ENCODE measurements at regions not wholly inside any gene's neighbourhood (a gene's known extent, or its start where the extent isn't known, plus 50 kb on each side); places are given as distances from the start of the nearest gene placed in this dataset.

DNA sequence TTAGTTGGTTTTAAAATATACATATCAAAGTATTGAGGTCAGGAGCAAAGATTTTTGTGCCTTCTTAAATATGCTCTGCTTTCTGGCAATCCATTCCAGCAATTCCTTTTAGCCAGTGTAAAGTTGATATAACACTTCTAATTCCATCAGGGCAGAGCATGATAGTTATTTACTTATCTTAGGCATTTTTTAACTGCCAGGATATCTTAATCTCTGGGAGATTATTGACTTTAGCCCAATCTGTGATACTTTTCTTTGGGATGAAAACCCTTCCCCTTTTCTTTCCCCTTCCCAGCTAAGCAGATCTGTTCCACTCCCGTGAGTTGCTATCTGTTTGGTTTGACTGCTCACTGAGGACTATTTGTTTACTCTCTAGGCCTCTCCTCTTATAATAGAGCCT, 168.7 kb upstream of the RSPO3 start:
- Histone ChIP-seq H2AFZ (ENCODE audit: low read length) (no peak overlapping the region), H3K4me2 (ENCODE audit: low read depth, low read length) (no peak overlapping the region), H3K27ac (ENCODE audit: low read length) (no peak overlapping the region), H3K27me3 (replicated peaks; ENCODE audit: insufficient read depth, low read length) (no peaks in the 10 kb centered on the region), H3F3A (ENCODE audit: insufficient read depth, low read length) (no peaks in the 10 kb centered on the region), H3K4me3 (ENCODE audit: low read length) (no peak overlapping the region), H3K79me2 (ENCODE audit: low read length) (no peaks in the 10 kb centered on the region), H3K9me3 (replicated peaks; ENCODE audit: insufficient read depth, low read length) (no peaks in the 10 kb centered on the region), H3K36me3 (replicated peaks; ENCODE audit: insufficient read depth, low read length) (no peaks in the 10 kb centered on the region), H3K9me2 (replicated peaks; ENCODE audit: insufficient read depth, low read length) (no peaks in the 10 kb centered on the region), H3K9ac (ENCODE audit: low read length) (no peak overlapping the region), H4K20me1 (ENCODE audit: insufficient read depth, low read length) (no peaks in the 10 kb centered on the region), H3K4me1 (ENCODE audit: low read length) (no peaks in the 10 kb centered on the region)
- no peak for DNase-seq
- no peak for TF ChIP-seq EZH2 (optimal IDR thresholded peaks at IDR 0.05; ENCODE audit: low read depth, low read length)
- TF ChIP-seq, protein P1, sequence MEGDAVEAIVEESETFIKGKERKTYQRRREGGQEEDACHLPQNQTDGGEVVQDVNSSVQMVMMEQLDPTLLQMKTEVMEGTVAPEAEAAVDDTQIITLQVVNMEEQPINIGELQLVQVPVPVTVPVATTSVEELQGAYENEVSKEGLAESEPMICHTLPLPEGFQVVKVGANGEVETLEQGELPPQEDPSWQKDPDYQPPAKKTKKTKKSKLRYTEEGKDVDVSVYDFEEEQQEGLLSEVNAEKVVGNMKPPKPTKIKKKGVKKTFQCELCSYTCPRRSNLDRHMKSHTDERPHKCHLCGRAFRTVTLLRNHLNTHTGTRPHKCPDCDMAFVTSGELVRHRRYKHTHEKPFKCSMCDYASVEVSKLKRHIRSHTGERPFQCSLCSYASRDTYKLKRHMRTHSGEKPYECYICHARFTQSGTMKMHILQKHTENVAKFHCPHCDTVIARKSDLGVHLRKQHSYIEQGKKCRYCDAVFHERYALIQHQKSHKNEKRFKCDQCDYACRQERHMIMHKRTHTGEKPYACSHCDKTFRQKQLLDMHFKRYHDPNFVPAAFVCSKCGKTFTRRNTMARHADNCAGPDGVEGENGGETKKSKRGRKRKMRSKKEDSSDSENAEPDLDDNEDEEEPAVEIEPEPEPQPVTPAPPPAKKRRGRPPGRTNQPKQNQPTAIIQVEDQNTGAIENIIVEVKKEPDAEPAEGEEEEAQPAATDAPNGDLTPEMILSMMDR (IDR thresholded peaks at IDR 0.05; ENCODE audit: low read length) = no peak
- TF ChIP-seq EZH2phosphoT487 (IDR thresholded peaks at IDR 0.05; ENCODE audit: low read length) = no peak

DNA sequence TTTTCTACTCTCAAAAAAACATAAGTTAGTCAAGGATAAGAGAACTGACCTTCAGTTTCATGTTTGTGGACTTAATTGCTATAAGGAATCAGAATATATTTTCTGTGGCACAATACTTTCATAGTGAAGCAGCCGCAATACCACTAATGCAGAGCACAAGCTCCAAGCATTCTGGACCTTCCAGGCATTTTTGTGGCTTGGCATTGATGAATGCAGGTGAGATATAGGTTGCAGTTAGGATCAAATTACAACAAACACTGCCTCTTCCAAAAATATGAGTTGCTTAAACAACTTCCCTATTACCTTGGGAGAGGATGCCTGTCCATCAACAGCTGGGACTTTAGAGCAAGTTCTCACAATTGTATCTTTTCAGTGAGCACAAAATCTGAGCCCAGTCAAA, 162.8 kb upstream of the RSPO3 start:
- TF ChIP-seq, protein P1 (IDR thresholded peaks at IDR 0.05; ENCODE audit: low read length) = no peak
- TF ChIP-seq EZH2phosphoT487 (IDR thresholded peaks at IDR 0.05; ENCODE audit: low read length) = no peak
- no peak for TF ChIP-seq EZH2 (optimal IDR thresholded peaks at IDR 0.05; ENCODE audit: low read depth, low read length)
- Histone ChIP-seq H3K27me3 (replicated peaks; ENCODE audit: insufficient read depth, low read length) (no peaks in the 10 kb centered on the region), H3K27ac (ENCODE audit: low read length) (no peak overlapping the region), H2AFZ (ENCODE audit: low read length) (no peak overlapping the region), H3K9me2 (replicated peaks; ENCODE audit: insufficient read depth, low read length) (no peaks in the 10 kb centered on the region), H3K4me2 (ENCODE audit: low read depth, low read length) (no peak overlapping the region), H3K36me3 (replicated peaks; ENCODE audit: insufficient read depth, low read length) (no peaks in the 10 kb centered on the region), H3K79me2 (ENCODE audit: low read length) (no peaks in the 10 kb centered on the region), H4K20me1 (ENCODE audit: insufficient read depth, low read length) (no peaks in the 10 kb centered on the region), H3K9ac (ENCODE audit: low read length) (no peak overlapping the region), H3F3A (ENCODE audit: insufficient read depth, low read length) (no peaks in the 10 kb centered on the region), H3K9me3 (replicated peaks; ENCODE audit: insufficient read depth, low read length) (no peaks in the 10 kb centered on the region), H3K4me3 (ENCODE audit: low read length) (no peak overlapping the region), H3K4me1 (ENCODE audit: low read length) (no peaks in the 10 kb centered on the region)
- no peak for DNase-seq

DNA sequence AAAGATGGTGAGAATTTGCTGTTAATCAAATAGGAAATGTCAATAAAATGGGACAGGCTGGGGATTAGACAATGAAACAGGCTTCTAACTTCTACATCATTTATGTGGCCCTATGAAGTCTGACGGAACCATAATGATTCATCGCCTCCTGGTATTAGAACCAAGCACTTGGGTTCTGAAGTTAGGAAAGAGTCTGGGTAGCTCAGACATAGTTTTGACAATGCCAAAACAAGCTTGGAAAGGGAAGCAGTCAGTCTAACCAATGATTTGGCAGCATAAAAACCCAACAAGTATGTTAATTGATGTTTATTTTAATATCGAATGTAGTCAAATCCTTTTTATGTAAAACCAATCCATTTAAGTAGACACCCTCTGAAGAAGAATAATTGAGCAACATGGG, 160.8 kb upstream of the RSPO3 start:
- no peak overlapping the region for H3K27ac ChIP-seq (ENCODE audit: low read length)
- TF ChIP-seq EZH2 (optimal IDR thresholded peaks at IDR 0.05; ENCODE audit: low read depth, low read length) = no peak
- no peaks in the 10 kb centered on the region for H4K20me1 ChIP-seq (ENCODE audit: insufficient read depth, low read length)
- H3K4me3 ChIP-seq (ENCODE audit: low read length) = no peak overlapping the region
- no peak for DNase-seq
- H2AFZ ChIP-seq (ENCODE audit: low read length) = no peak overlapping the region
- no peak overlapping the region for H3K4me2 ChIP-seq (ENCODE audit: low read depth, low read length)
- H3K9ac ChIP-seq (ENCODE audit: low read length) = no peak overlapping the region
- H3K9me2 ChIP-seq (replicated peaks; ENCODE audit: insufficient read depth, low read length) = no peaks in the 10 kb centered on the region
- H3K27me3 ChIP-seq (replicated peaks; ENCODE audit: insufficient read depth, low read length) = no peaks in the 10 kb centered on the region
- H3F3A ChIP-seq (ENCODE audit: insufficient read depth, low read length) = no peaks in the 10 kb centered on the region
- H3K36me3 ChIP-seq (replicated peaks; ENCODE audit: insufficient read depth, low read length) = no peaks in the 10 kb centered on the region
- H3K4me1 ChIP-seq (ENCODE audit: low read length) = no peaks in the 10 kb centered on the region
- no peaks in the 10 kb centered on the region for H3K79me2 ChIP-seq (ENCODE audit: low read length)
- no peaks in the 10 kb centered on the region for H3K9me3 ChIP-seq (replicated peaks; ENCODE audit: insufficient read depth, low read length)

DNA sequence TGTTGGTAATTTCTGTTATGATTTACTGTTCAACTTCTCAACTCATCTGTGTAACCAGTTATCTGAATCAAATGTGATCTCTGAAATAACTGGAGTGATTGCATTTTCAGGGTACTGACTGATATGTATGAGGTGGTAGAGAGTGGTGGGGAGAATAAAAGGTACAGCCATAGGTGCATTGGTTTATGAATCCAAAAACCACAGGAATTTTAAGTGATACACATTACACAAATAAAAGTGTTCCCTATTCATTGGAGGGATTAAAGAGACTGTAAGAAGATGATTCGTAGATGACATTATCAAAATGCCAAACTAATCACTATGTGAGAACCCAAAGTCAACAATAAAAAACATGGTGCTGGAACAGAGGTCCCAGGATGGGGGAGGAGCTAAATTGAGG, 158.7 kb upstream of the RSPO3 start:
- Histone ChIP-seq H2AFZ (ENCODE audit: low read length) (no peak overlapping the region), H3K27me3 (replicated peaks; ENCODE audit: insufficient read depth, low read length) (no peaks in the 10 kb centered on the region), H3K4me2 (ENCODE audit: low read depth, low read length) (no peak overlapping the region), H4K20me1 (ENCODE audit: insufficient read depth, low read length) (no peaks in the 10 kb centered on the region), H3F3A (ENCODE audit: insufficient read depth, low read length) (no peaks in the 10 kb centered on the region), H3K27ac (ENCODE audit: low read length) (no peak overlapping the region), H3K9me2 (replicated peaks; ENCODE audit: insufficient read depth, low read length) (no peaks in the 10 kb centered on the region), H3K79me2 (ENCODE audit: low read length) (no peaks in the 10 kb centered on the region), H3K4me3 (ENCODE audit: low read length) (no peak overlapping the region), H3K4me1 (ENCODE audit: low read length) (no peaks in the 10 kb centered on the region), H3K9me3 (replicated peaks; ENCODE audit: insufficient read depth, low read length) (no peaks in the 10 kb centered on the region), H3K36me3 (replicated peaks; ENCODE audit: insufficient read depth, low read length) (no peaks in the 10 kb centered on the region), H3K9ac (ENCODE audit: low read length) (no peak overlapping the region)
- TF ChIP-seq, protein P1 (IDR thresholded peaks at IDR 0.05; ENCODE audit: low read length) = no peak
- TF ChIP-seq EZH2phosphoT487 (IDR thresholded peaks at IDR 0.05; ENCODE audit: low read length) (no peak), EZH2 (optimal IDR thresholded peaks at IDR 0.05; ENCODE audit: low read depth, low read length) (no peak)
- no peak for DNase-seq
